ENCODE measurements at regions not wholly inside any gene's neighbourhood (a gene's known extent, or its start where the extent isn't known, plus 50 kb on each side); places are given as distances from the start of the nearest gene placed in this dataset.

GRCh38 chr15:37820380-37821128 lies 113.9 kb upstream of the TMCO5A start:
- no peak overlapping the region for H3K4me3 ChIP-seq (replicated peaks in 1 of 2; ENCODE audit: low read depth in 2 of 2, low read length in 2 of 2)
- TF ChIP-seq CTCF (IDR thresholded peaks at IDR 0.05; ENCODE audit: low read depth, low read length), result no peak
- no peak for DNase-seq (ENCODE audit: low read depth in 2 of 2)

- no peak for DNase-seq (ENCODE audit: low read depth in 2 of 2)
- no peak for TF ChIP-seq CTCF (IDR thresholded peaks at IDR 0.05; ENCODE audit: low read depth, low read length)
- H3K4me3 ChIP-seq (replicated peaks in 1 of 2; ENCODE audit: low read depth in 2 of 2, low read length in 2 of 2), result no peak overlapping the region
Observed at GRCh38 chr15:37823601-37824275, 110.7 kb upstream of the TMCO5A start.

- DNase-seq (ENCODE audit: low read depth in 2 of 2), result peak; percentile 82 to 96
- peak; percentile 60 for TF ChIP-seq CTCF (IDR thresholded peaks at IDR 0.05; ENCODE audit: low read depth, low read length)
- no peak overlapping the region for H3K4me3 ChIP-seq (replicated peaks in 1 of 2; ENCODE audit: low read depth in 2 of 2, low read length in 2 of 2)
Observed at GRCh38 chr15:37824717-37825382, 109.6 kb upstream of the TMCO5A start.

- no peak overlapping the region for H3K4me3 ChIP-seq (replicated peaks in 1 of 2; ENCODE audit: low read depth in 2 of 2, low read length in 2 of 2)
- TF ChIP-seq CTCF (IDR thresholded peaks at IDR 0.05; ENCODE audit: low read depth, low read length), result no peak
- peak; percentile 39 to 54 for DNase-seq (ENCODE audit: low read depth in 2 of 2)
Observed at GRCh38 chr15:37837276-37837675, 97.2 kb upstream of the TMCO5A start.

GRCh38 chr15:37847776-37848175 lies 86.7 kb upstream of the TMCO5A start:
- no peak for DNase-seq (ENCODE audit: low read depth in 2 of 2)
- no peak for TF ChIP-seq CTCF (IDR thresholded peaks at IDR 0.05; ENCODE audit: low read depth, low read length)
- H3K4me3 ChIP-seq (replicated peaks in 1 of 2; ENCODE audit: low read depth in 2 of 2, low read length in 2 of 2), result no peak overlapping the region

GRCh38 chr15:37856109-37856508 lies 78.3 kb upstream of the TMCO5A start:
- DNase-seq (ENCODE audit: low read depth in 2 of 2), result no peak
- TF ChIP-seq CTCF (IDR thresholded peaks at IDR 0.05; ENCODE audit: low read depth, low read length), result no peak
- no peak overlapping the region for H3K4me3 ChIP-seq (replicated peaks in 1 of 2; ENCODE audit: low read depth in 2 of 2, low read length in 2 of 2)

Data from cardiac fibroblast (primary cell).